Omental fat pad (tissue), 3 donors: ENCODE measurements at regions not wholly inside any gene's neighbourhood (a gene's known extent, or its start where the extent isn't known, plus 50 kb on each side); places are given as distances from the start of the nearest gene placed in this dataset.

Experiments
- ATAC-seq: fragments of 150-250 bp; one replicate; pipeline ENCODE4 v1.9.1; 2016; ENCODE audit warnings: mild to moderate bottlenecking, moderate library complexity; ENCODE audit not compliant: low FRiP score
- DNase-seq: peaks from one replicate; pipeline ENCODE4 v3.0.0-alpha.2; 2019; ENCODE audit warnings: low spot score
- CTCF ChIP-seq, 3 donors: fragments of 450-650 bp; IDR thresholded peaks; one replicate each; pipeline ENCODE4 v1.5.1; 2016 to 2017; ENCODE audit warnings: antibody characterized with exemption in 3 of 3, mild to moderate bottlenecking in 3 of 3, moderate library complexity in 2 of 3

GRCh38 chr2:139099721-139100120, 319.5 kb upstream of the NXPH2 start:
- no peak for ATAC-seq
- no peak for TF ChIP-seq CTCF (IDR thresholded peaks at IDR 0.05)

GRCh38 chr2:139098961-139099360, 318.8 kb upstream of the NXPH2 start:
- DNase-seq (no peak), ATAC-seq (no peak)
- no peak for TF ChIP-seq CTCF (IDR thresholded peaks at IDR 0.05)

More at GRCh38 chr2:139099721-139100120, 319.5 kb upstream of the NXPH2 start:
- no peak for DNase-seq

- no peak for TF ChIP-seq CTCF (IDR thresholded peaks at IDR 0.05)
- no peak for ATAC-seq
- DNase-seq: no peak
Measured at GRCh38 chr2:139083121-139083520, 302.9 kb upstream of the NXPH2 start.

- ATAC-seq: no peak
- no peak for TF ChIP-seq CTCF (IDR thresholded peaks at IDR 0.05)
Measured at GRCh38 chr2:139080244-139080643, 300.1 kb upstream of the NXPH2 start.

GRCh38 chr2:139079311-139079710, 299.1 kb upstream of the NXPH2 start:
- DNase-seq (no peak), ATAC-seq (no peak)
- TF ChIP-seq CTCF (IDR thresholded peaks at IDR 0.05): no peak

More at GRCh38 chr2:139080244-139080643, 300.1 kb upstream of the NXPH2 start:
- DNase-seq: no peak

- DNase-seq (no peak), ATAC-seq (no peak)
- no peak for TF ChIP-seq CTCF (IDR thresholded peaks at IDR 0.05)
Measured at GRCh38 chr2:139078376-139078775, 298.2 kb upstream of the NXPH2 start.

GRCh38 chr2:139077099-139077737, 297.0 kb upstream of the NXPH2 start:
- ATAC-seq (no peak), DNase-seq (no peak)
- no peak for TF ChIP-seq CTCF (IDR thresholded peaks at IDR 0.05)
